GM21360 (cell line): ENCODE measurements at regions not wholly inside any gene's neighbourhood (a gene's known extent, or its start where the extent isn't known, plus 50 kb on each side); places are given as distances from the start of the nearest gene placed in this dataset.
A peak's percentile ranks its signal among the peaks of the same experiment; 100 is the strongest.
"Not testable (repeated sequence)": the region's sequence is repeated elsewhere in the genome, so short reads cannot be mapped to it uniquely, and the experiment has no call there.

Source experiments
- ATAC-seq: cut with Tn5 transposase; IDR thresholded peaks from one replicate; pipeline ENCODE4 v1.9.1; 2021; ENCODE audit warnings: mild to moderate bottlenecking, moderate library complexity; ENCODE audit not compliant: unreplicated experiment

GRCh38 chr14:71384007-71384845, 477.0 kb downstream of the PCNX1 start:
- ATAC-seq: no peak

DNA sequence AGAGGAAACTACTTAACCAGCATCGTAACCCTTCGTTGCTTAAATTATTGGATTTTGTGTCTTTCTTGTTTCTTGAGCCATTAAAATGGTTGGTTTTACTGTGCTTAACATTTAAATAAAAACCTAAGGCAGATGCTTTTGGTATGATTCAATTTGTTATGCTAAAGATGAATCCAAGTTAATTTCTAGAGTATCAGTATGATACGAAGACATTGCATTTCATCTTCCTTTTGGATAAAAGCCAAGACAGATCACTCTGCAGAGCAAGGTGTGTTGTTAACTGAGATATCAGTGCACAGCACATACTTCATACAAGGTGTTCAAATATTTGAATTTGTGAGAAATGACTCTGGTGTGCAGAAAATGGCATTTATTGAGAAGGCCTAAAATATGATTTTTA, 480.5 kb downstream of the PCNX1 start:
- ATAC-seq: no peak

DNA sequence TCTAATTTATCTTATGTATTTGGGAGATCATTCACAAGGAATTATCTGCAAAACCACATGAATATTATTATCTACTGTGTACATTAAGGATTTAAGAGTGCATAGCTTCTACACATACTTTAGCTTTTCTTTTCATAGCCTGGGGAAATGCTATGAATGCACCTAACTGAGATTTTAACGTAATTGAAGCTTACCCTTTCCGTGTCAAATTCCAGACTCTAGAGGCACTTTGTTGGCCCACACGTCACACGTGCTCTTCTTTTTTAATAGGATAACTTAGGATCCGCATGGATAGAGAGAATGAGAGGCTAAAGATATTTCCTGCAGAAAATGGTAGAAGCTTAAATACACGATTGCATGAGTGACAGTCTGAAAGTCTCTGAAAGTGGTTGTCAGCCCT, 481.1 kb downstream of the PCNX1 start:
- no peak for ATAC-seq

- no peak for ATAC-seq
These were observed 481.6 kb downstream of the PCNX1 start for GRCh38 chr14:71388862-71389261.

- no peak for ATAC-seq
These were observed 487.1 kb downstream of the PCNX1 start for GRCh38 chr14:71394386-71394785.

- no peak for ATAC-seq
These were observed 487.9 kb downstream of the PCNX1 start for GRCh38 chr14:71395151-71395604.

GRCh38 chr14:71395636-71396035, 488.4 kb downstream of the PCNX1 start:
- ATAC-seq: no peak

DNA sequence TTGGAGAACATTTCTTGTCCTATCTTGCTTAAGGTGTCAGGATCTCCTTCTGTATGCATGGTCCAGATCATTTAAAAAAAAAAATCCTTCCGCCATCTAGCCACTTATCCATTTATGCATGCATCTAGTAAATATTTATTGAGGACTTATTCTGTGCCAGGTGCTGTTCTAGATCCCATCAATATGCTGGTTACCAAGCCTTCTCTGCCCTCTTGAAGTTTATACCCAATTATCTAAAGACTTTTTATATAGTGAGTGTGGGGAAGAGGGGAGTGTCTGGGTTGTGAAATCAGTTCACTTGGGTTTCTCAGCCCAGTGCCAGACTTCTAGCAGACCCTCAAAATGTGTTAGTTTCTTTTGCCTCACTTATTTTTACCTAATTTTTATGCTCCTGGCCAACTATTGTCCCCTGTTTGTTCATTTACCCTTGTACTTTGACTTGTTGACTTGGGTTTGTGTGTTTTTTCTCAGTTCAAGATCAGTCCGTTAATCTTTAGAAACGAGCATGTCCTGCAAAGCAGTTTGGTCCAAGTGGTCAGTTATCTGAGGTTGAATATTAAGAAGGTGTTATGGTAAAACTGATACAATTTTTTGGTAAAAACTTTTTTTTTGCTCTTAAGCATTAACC, 488.9 kb downstream of the PCNX1 start:
- no peak for ATAC-seq

DNA sequence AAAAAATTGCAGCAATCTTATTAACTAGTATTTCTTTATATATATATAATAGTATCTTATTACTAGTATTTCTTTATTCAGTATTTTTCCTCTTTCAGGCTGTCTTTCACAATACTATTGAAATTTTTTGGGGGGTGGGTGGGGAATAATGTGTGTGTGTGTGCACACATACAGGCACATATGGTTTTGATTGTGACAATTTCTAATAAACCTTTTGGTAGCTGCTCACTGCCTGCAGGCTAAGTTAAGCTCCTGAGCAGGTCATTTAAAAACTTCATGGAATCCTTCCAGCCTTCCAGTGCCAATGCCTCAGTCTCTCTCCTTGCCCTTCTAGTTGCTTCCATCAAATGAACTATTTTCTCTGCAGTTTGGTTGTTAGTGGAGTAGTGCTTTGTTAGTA, 490.1 kb downstream of the PCNX1 start:
- ATAC-seq: no peak

GRCh38 chr14:71398450-71398849, 491.2 kb downstream of the PCNX1 start:
- no peak for ATAC-seq

- peak; percentile 52 for ATAC-seq
These were observed 491.8 kb downstream of the PCNX1 start for GRCh38 chr14:71399057-71399487.

DNA sequence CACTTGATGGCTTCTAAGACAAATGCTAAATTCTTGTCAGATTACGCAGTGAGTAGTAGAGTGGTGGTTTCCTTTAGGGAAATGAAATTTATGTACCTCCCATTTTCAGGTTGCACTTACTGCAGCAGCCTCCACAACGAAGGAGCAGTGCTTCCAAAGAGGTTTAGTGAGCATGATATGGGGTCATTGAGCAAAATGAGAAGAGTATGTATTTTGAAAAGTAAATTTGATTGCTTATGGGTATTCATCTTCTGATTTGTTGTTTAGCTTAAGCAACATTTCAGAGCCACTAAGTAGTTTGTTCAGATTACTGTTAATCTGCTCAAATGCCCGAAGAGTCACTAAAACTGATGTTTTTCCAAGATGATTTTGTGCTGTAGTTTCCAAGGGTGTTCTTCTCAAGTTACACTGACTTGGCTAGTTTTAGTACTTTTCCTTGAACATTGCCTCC, 493.6 kb downstream of the PCNX1 start:
- peak; percentile 48 for ATAC-seq

DNA sequence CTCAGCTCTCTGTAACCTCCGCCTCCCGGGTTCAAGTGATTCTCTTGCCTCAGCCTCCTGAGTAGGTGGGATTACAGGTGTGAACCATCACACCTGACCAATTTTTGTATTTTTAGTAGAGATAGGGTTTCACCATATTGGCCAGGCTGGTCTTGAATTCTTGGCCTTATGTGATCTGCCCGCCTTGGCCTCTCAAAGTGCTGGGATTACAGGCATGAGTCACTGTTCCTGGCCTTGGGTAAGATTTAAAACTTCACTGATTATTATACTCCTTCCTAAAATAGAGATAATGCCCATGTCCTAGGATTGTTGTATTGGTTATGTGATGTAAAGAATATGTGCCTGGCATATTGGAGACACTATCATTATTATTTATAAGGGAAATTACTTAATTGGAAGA, 495.2 kb downstream of the PCNX1 start:
- ATAC-seq: not testable (repeated sequence)

DNA sequence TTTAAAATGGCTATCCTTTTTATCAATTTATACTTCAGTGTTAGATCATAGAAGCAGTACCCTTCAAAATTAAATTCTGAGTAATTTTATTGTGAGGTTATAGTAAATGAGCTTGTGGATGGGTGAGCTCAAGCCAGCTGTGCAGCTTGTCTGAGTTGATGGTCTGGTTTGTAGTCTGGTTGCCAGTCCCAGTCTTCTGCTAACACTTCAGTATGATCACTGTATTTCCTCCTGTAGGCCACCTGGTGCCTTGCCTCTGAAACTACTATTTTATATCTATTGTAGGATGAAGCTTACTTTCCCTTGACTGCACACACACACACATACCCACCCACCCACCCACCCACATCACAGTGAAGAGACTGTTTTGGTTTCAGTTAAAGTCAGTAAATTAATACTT, 496.4 kb downstream of the PCNX1 start:
- ATAC-seq: peak; percentile 53

DNA sequence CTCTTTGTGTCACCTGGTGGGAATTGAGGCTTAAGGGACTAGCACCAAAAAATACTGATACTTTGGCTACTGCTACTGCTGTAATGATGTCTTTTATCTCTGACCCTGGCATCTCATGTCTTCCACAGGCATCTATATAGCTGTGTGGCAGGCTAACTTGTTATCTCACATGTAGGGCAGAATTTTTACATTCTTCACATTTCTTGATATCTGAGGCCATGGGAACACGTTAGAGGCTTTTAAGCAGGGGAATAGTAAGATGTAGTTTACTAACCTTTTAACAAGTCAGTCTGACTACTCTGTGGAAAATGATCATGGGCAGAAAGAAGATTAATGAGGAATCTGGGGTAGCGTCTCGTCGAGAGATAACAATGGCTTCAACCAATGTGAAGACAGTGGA, 498.4 kb downstream of the PCNX1 start:
- no peak for ATAC-seq

DNA sequence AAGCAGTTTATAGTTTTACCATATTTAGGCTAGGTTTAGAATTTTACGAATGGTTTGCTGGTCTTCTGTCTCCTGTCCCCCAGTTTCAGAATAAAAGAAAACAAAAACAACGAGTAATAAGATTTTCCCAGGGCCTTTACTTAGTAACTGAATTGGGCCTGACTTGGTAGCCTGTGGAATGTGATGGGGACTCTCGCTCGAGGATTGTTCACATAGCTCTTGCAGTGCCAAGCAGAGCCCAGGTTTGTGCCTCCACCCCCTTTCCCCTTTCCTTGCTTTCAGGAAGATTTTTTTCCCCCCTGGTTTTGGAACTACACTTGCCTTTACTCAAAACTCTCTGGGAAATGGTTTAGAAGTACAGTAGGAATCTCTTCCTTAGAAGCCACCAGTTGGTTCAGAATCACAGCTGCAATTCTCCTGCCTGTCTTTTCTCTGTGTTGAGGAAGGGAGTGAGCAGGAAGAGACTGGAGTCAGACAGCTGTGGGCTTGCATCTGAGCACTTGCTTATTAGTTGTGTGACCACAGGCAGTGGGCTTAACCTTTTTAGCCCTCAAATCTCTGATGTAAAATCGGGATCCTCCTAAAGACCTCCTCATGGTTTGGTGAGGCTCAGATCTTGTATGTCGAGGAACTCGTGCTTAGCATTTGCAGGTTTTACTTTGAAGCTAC, 501.2 kb downstream of the PCNX1 start:
- no peak for ATAC-seq

GRCh38 chr14:71410578-71411284, 503.5 kb downstream of the PCNX1 start:
- ATAC-seq: no peak

DNA sequence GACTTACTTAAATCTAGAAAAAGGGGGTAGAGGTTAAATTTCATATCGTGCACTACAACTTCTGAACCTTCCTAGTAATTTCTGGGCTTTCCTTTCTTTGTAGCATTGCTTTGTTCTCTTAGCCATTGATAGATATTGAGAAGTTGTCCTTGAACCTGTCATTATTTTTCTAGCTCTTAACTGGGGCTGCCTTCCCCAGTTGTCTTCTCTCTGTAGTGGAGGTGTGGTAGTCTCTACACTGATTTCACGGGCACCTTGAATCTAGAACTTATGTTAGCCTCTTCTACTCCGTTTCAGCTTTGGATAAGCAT, 504.0 kb downstream of the PCNX1 start:
- ATAC-seq: no peak

DNA sequence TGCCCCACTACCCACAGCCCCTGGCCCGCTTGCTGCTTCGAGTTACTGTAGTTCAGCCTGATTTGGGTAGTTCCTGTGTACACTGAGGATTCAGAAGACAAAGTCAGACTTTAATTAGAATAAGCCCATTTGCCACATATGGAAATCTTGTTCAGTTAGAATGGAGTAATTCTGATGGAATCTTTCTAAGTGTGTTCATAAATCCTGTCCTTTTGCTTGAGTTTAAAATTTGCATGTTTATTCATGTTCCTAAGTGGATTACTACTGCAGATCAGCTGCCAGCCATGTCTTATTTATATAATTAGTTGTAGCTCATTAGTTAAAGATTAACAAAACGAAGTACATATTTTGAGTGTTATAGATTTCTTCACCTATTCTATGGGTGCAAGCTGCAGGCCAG, 504.5 kb downstream of the PCNX1 start:
- ATAC-seq: no peak

- ATAC-seq: no peak
These were observed 507.6 kb downstream of the PCNX1 start for GRCh38 chr14:71414631-71415403.

GRCh38 chr14:71415404-71415690, 508.1 kb downstream of the PCNX1 start:
- no peak for ATAC-seq
